GM19372 (cell line): ENCODE measurements at regions not wholly inside any gene's neighbourhood (a gene's known extent, or its start where the extent isn't known, plus 50 kb on each side); places are given as distances from the start of the nearest gene placed in this dataset.
"Not testable (repeated sequence)": the region's sequence is repeated elsewhere in the genome, so short reads cannot be mapped to it uniquely, and the experiment has no call there.

ENCODE experiments used
- ATAC-seq: cut with Tn5 transposase; IDR thresholded peaks from one replicate; pipeline ENCODE4 v1.9.1; 2021; ENCODE audit warnings: mild to moderate bottlenecking, low read depth, moderate library complexity; ENCODE audit not compliant: unreplicated experiment

GRCh38 chr6:28621268-28621667, 95.6 kb downstream of the GPX5 start:
- not testable (repeated sequence) for ATAC-seq

GRCh38 chr6:28623242-28623641, 97.6 kb downstream of the GPX5 start:
- ATAC-seq: not testable (repeated sequence)

- ATAC-seq: not testable (repeated sequence)
These were observed 100.7 kb downstream of the GPX5 start for GRCh38 chr6:28626386-28626785.

- no peak for ATAC-seq
These were observed 106.7 kb downstream of the GPX5 start for GRCh38 chr6:28632326-28632851.

GRCh38 chr6:28633445-28634215, 107.9 kb downstream of the GPX5 start:
- ATAC-seq: no peak

- no peak for ATAC-seq
These were observed 108.7 kb downstream of the GPX5 start for GRCh38 chr6:28634411-28634760.

- ATAC-seq: no peak
These were observed 109.3 kb downstream of the GPX5 start for GRCh38 chr6:28634761-28635546.

GRCh38 chr6:28635547-28636158, 110.0 kb downstream of the GPX5 start:
- ATAC-seq: no peak

- ATAC-seq: no peak
These were observed 113.2 kb downstream of the GPX5 start for GRCh38 chr6:28638787-28639430.

GRCh38 chr6:28639445-28640290, 114.0 kb downstream of the GPX5 start:
- ATAC-seq: not testable (repeated sequence)

GRCh38 chr6:28643017-28643740, 117.5 kb downstream of the GPX5 start:
- ATAC-seq: no peak

- ATAC-seq: no peak
These were observed 121.0 kb downstream of the GPX5 start for GRCh38 chr6:28646650-28647049.

- no peak for ATAC-seq
These were observed 122.6 kb downstream of the GPX5 start for GRCh38 chr6:28648035-28648877.

GRCh38 chr6:28648878-28649375, 123.2 kb downstream of the GPX5 start:
- ATAC-seq: no peak

- ATAC-seq: no peak
These were observed 125.5 kb downstream of the GPX5 start for GRCh38 chr6:28651161-28651560.

- ATAC-seq: no peak
These were observed 128.2 kb downstream of the GPX5 start for GRCh38 chr6:28653876-28654275.

GRCh38 chr6:28655164-28655563, 129.5 kb downstream of the GPX5 start:
- ATAC-seq: no peak

- no peak for ATAC-seq
These were observed 131.0 kb downstream of the GPX5 start for GRCh38 chr6:28656715-28657114.
